Uterus (tissue), 2 donors: ENCODE measurements at regions not wholly inside any gene's neighbourhood (a gene's known extent, or its start where the extent isn't known, plus 50 kb on each side); places are given as distances from the start of the nearest gene placed in this dataset.

Source experiments
- CTCF ChIP-seq, 4 experiments: fragments of 200-600 bp in 2 of 4; fragments of 450-650 bp in 2 of 4; sonication (generic) in 2 of 4; IDR thresholded peaks; one replicate each; pipeline ENCODE4 v1.5.1; 2016 to 2019; ENCODE audit warnings: antibody characterized with exemption in 4 of 4, mild to moderate bottlenecking in 2 of 4, moderate library complexity in 1 of 4
- POLR2A ChIP-seq, 2 donors: fragments of 450-650 bp; IDR thresholded peaks; one replicate each; pipeline ENCODE4 v1.6.1; 2016; ENCODE audit warnings: antibody characterized with exemption in 2 of 2, mild to moderate bottlenecking in 1 of 2, moderate library complexity in 1 of 2

GRCh38 chr2:122794100-122794499 is 1038.6 kb downstream of the TSN start:
- TF ChIP-seq CTCF (IDR thresholded peaks at IDR 0.05), result no peak
- no peak for TF ChIP-seq POLR2A (IDR thresholded peaks at IDR 0.05)
